ENCODE measurements at regions not wholly inside any gene's neighbourhood (a gene's known extent, or its start where the extent isn't known, plus 50 kb on each side); places are given as distances from the start of the nearest gene placed in this dataset.

DNA sequence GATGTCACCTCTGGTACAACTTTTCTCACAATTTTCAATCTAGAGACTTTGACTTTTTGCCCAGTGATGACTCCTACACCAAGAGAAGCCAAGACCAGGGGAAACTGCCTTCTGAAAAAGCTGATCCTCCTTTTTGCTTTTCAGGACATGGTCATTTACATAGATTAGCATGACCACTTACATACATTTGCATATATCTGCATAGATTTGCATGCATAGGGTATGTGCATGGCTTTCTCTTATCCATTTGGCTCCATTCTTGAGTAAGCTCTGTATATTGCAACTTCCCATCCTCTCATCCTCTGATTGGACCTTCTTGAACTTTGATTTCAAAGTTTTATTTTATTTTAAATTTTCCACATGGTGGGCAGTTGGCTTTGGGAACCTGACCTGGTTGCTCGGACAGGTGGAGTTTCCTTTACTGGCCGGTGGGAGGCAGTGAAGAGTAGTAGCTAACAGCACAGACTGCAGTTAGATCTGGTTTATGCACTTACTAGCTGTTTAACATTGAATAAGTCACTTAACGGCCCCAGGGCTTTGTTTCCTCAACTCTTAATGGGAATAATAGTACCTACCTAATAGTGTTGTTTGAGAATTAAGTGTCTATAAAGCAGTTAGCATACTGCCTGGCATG lies 92.9 kb downstream of the GPR139 start:
- TF ChIP-seq, protein P1, sequence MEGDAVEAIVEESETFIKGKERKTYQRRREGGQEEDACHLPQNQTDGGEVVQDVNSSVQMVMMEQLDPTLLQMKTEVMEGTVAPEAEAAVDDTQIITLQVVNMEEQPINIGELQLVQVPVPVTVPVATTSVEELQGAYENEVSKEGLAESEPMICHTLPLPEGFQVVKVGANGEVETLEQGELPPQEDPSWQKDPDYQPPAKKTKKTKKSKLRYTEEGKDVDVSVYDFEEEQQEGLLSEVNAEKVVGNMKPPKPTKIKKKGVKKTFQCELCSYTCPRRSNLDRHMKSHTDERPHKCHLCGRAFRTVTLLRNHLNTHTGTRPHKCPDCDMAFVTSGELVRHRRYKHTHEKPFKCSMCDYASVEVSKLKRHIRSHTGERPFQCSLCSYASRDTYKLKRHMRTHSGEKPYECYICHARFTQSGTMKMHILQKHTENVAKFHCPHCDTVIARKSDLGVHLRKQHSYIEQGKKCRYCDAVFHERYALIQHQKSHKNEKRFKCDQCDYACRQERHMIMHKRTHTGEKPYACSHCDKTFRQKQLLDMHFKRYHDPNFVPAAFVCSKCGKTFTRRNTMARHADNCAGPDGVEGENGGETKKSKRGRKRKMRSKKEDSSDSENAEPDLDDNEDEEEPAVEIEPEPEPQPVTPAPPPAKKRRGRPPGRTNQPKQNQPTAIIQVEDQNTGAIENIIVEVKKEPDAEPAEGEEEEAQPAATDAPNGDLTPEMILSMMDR (IDR thresholded peaks at IDR 0.05) = peak; percentile 71

DNA sequence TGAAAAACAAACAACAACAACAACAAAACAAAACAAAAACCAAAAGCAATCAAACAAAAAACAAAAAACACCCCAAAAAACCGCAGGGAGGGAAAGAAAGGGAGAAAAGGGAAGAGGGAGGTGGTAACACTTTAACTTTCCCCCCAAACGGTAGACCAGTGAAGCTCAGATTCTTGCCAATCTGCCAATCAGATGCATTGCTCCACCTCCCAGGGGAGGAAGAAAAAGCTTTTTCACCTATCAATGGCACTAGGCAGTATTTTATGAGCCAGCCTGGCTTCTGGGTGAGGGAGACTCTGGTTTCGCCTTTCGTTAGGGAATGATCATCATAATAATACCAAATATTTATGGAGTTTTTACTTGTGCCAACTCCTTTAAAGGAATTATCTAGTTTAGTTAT lies 94.1 kb downstream of the GPR139 start:
- TF ChIP-seq, protein P1 (IDR thresholded peaks at IDR 0.05) = no peak

DNA sequence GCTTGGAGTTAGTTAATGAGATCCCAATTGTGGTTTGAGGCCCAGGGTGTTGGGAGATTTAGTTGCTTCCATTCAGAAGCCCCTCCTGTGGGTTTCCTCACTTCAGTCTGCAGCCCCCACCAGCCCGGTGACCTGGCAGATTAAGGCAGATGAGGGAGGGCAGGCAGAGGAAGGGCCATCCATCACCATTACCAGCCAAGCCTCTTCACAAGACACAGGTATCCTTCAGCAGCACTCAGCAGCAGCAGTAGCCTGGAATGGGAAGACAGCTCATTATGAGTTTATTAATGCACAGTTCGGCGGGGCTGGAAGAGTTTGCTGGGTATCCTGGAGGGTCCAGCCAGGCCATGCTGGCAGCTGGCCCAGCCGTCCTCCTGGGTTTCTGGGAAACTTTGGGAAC lies 90.0 kb upstream of the GPRC5B start:
- TF ChIP-seq, protein P1 (IDR thresholded peaks at IDR 0.05) = no peak

DNA sequence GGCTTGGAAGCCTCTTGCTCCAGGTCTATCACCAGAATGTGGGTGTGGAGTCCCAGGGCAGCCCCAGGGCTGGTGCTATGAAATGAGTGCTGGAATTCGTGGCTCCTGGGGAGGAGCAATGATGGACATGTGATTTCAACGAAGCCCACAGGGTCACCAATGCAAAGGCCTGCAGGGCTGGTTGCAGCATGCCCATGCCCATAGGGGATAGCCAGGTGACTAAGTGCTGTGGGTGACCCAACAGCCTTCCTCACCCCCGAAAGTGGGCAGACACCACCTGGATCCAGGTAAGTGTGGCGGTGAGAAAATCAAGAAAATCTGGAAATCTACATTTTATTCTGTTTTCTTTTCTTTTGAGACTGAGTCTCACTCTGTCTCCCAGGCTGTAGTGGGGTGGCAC lies 87.5 kb upstream of the GPRC5B start:
- TF ChIP-seq, protein P1 (IDR thresholded peaks at IDR 0.05) = no peak

DNA sequence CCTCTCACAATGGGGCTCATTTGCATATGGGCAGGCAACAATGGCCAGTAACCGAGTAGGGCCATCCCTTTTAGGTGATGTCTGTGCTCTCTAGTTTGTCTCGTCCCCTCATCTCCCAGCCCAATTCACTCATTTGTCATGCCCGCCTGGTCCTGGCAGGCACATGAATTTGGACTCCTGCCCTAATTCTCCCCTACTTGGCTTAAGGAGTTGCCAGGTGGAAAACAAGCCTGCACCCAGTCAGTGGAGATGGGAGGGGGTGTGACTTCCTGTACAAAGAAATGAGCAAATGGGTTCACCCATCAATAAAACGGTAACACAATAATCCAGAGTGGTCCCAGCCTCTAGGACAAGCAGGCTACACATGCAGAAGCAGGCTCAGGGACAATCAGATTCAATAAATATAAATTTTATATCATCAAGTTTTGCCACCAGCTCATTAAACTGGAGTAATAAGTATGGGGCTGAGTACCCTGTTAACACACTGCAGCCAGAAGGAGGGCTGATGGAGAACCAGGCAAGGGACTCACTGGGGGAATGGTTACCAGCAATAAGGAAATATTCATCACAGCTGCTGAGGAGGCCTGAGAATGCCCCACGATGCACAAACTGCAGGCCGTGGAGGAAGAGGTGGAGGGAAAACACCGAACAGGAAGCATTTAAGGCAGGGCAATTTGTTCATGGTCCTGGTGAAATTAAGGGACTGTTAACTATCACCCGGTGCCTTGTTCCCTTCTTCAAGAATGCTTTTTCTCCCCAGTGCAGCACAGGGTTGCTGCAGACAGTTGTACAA lies 84.4 kb upstream of the GPRC5B start:
- TF ChIP-seq, protein P1 (IDR thresholded peaks at IDR 0.05) = no peak

DNA sequence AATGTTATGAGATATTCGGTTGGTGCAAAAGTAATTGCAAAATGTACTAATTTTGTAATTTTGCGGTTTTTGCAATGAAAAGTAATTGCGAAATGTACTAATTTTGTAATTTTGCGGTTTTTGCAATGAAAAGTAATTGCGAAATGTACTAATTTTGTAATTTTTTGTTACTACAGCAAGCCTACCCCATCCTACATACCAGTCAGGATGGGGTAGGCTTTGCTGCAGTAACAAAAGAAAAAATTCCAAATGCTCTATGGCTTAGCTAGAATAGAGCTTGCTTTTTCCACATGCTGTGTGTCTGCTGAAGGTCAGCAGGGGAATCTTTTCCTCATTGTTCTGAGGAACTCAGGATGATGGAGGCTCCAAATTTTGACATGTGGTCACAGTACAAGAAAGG lies 83.3 kb upstream of the GPRC5B start:
- TF ChIP-seq, protein P1 (IDR thresholded peaks at IDR 0.05) = no peak

DNA sequence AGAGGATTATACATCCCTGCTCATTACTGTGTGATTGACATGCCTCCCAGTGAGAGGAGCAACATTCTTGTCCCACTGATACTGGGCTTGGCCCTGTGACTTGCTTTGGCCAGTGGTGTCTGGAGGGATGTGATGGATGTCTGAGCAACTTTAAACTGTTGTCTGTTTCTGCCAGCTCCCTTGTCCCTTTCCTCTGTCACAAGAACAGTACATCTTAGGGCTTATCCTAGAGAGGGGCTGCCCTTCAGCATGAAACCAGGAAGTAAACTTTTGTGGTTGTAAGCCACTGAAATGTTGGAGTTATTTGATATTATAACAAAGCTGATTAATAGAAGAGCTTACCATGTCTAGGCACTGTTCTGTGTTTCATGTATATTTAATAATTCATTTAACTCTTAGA lies 82.9 kb upstream of the GPRC5B start:
- TF ChIP-seq, protein P1 (IDR thresholded peaks at IDR 0.05) = no peak
